SK-N-SH treated with all-trans-retinoic acid at 6 μM for 48 hours (cell line): ENCODE measurements at regions not wholly inside any gene's neighbourhood (a gene's known extent, or its start where the extent isn't known, plus 50 kb on each side); places are given as distances from the start of the nearest gene placed in this dataset.

Experiments used
- ATAC-seq: fragments of 200-7000 bp; cut with Tn5 transposase; 3 replicates; pipeline ENCODE4 v1.9.1; 2020; ENCODE audit warnings: mild to moderate bottlenecking, moderate library complexity
- ARNTL ChIP-seq: fragments of 450-650 bp; formaldehyde crosslinking; IDR thresholded peaks from 2 replicates; pipeline ENCODE4 v1.5.0; 2020; ENCODE audit warnings: low read depth, mild to moderate bottlenecking, moderate library complexity, borderline replicate concordance
- BACH2 ChIP-seq: fragments of 250-450 bp; sonication (Bioruptor Pico); IDR thresholded peaks from 2 replicates; pipeline ENCODE4 v1.9.0; 2021; ENCODE audit warnings: mild to moderate bottlenecking, borderline replicate concordance
- CREB5 ChIP-seq: fragments of 250-450 bp; sonication (Bioruptor Pico); IDR thresholded peaks from 2 replicates; pipeline ENCODE4 v1.5.1; 2020; ENCODE audit warnings: low read depth, mild to moderate bottlenecking, moderate library complexity
- CSDC2 ChIP-seq: fragments of 250-450 bp; sonication (Bioruptor Pico); IDR thresholded peaks from 2 replicates; pipeline ENCODE4 v1.5.0; 2020; ENCODE audit warnings: mild to moderate bottlenecking, moderate library complexity
- CSRNP3 ChIP-seq: fragments of 250-450 bp; sonication (Bioruptor Pico); IDR thresholded peaks from 2 replicates; pipeline ENCODE4 v1.5.1; 2021; ENCODE audit warnings: mild to moderate bottlenecking, moderate library complexity
- ESRRG ChIP-seq: fragments of 250-450 bp; sonication (Bioruptor Pico); IDR thresholded peaks from 2 replicates; pipeline ENCODE4 v1.6.1; 2021; ENCODE audit warnings: mild to moderate bottlenecking
- GLIS3 ChIP-seq: fragments of 250-450 bp; sonication (Bioruptor Pico); IDR thresholded peaks from 2 replicates; pipeline ENCODE4 v1.5.0; 2020; ENCODE audit warnings: mild to moderate bottlenecking, moderate library complexity
- ISL1 ChIP-seq: fragments of 250-450 bp; sonication (Bioruptor Pico); IDR thresholded peaks from 2 replicates; pipeline ENCODE4 v2.1.2; 2022; ENCODE audit warnings: mild to moderate bottlenecking, moderate library complexity
- OSR1 ChIP-seq: fragments of 250-450 bp; sonication (Bioruptor Pico); IDR thresholded peaks from 2 replicates; pipeline ENCODE4 v1.8.0; 2022; ENCODE audit warnings: moderate library complexity, mild to moderate bottlenecking, inconsistent platforms
- PATZ1 ChIP-seq: fragments of 250-450 bp; sonication (Bioruptor Pico); IDR thresholded peaks from 2 replicates; pipeline ENCODE4 v1.8.0; 2020; ENCODE audit warnings: mild to moderate bottlenecking, moderate library complexity, borderline replicate concordance
- POU6F1 ChIP-seq: fragments of 250-450 bp; sonication (Bioruptor Pico); IDR thresholded peaks from 2 replicates; pipeline ENCODE4 v1.8.0; 2021; ENCODE audit warnings: low read depth, mild to moderate bottlenecking, moderate library complexity, borderline replicate concordance
- PPARA ChIP-seq: fragments of 250-450 bp; sonication (Bioruptor Pico); IDR thresholded peaks from 2 replicates; pipeline ENCODE4 v1.5.0; 2020; ENCODE audit warnings: mild to moderate bottlenecking, borderline replicate concordance
- RARB ChIP-seq: fragments of 250-450 bp; sonication (Bioruptor Pico); IDR thresholded peaks from 2 replicates; pipeline ENCODE4 v1.8.0; 2021; ENCODE audit warnings: mild to moderate bottlenecking, moderate library complexity
- SNAI2 ChIP-seq: fragments of 250-450 bp; sonication (Bioruptor Pico); IDR thresholded peaks from 2 replicates; pipeline ENCODE4 v1.5.0; 2020; ENCODE audit warnings: mild to moderate bottlenecking, moderate library complexity
- TCF4 ChIP-seq: fragments of 250-450 bp; sonication (Bioruptor Pico); IDR thresholded peaks from 2 replicates; pipeline ENCODE4 v1.8.0; 2021; ENCODE audit warnings: mild to moderate bottlenecking, moderate library complexity, borderline replicate concordance
- TOX ChIP-seq: fragments of 250-450 bp; sonication (Bioruptor Pico); IDR thresholded peaks from 2 replicates; pipeline ENCODE4 v1.8.0; 2021; ENCODE audit warnings: mild to moderate bottlenecking, moderate library complexity, borderline replicate concordance
- ZC3H10 ChIP-seq: fragments of 250-450 bp; sonication (Bioruptor Pico); IDR thresholded peaks from 2 replicates; pipeline ENCODE4 v1.5.1; 2021; ENCODE audit warnings: mild to moderate bottlenecking, moderate library complexity
- ZFP3 ChIP-seq: fragments of 250-450 bp; sonication (Bioruptor Pico); IDR thresholded peaks from 2 replicates; pipeline ENCODE4 v1.5.0; 2020; ENCODE audit warnings: mild to moderate bottlenecking, moderate library complexity
- ZFP30 ChIP-seq: fragments of 450-650 bp; formaldehyde crosslinking; IDR thresholded peaks from 2 replicates; pipeline ENCODE4 v1.5.0; 2022; ENCODE audit warnings: mild to moderate bottlenecking, moderate library complexity
- ZNF565 ChIP-seq: fragments of 450-650 bp; formaldehyde crosslinking; conservative IDR thresholded peaks from 2 replicates; pipeline ENCODE4 v1.5.0; 2020; ENCODE audit warnings: low read depth, mild to moderate bottlenecking, moderate library complexity
- ZNF70 ChIP-seq: fragments of 450-650 bp; formaldehyde crosslinking; IDR thresholded peaks from 2 replicates; pipeline ENCODE4 v1.5.0; 2020; ENCODE audit warnings: mild to moderate bottlenecking, moderate library complexity
- ZNF8 ChIP-seq: fragments of 450-650 bp; formaldehyde crosslinking; IDR thresholded peaks from 2 replicates; pipeline ENCODE4 v1.5.0; 2020; ENCODE audit warnings: mild to moderate bottlenecking, moderate library complexity

- TF ChIP-seq RARB (CRISPR knock-in tag) (no peak), ZNF8 (CRISPR knock-in tag) (no peak), PATZ1 (no peak), ARNTL (no peak), CREB5 (no peak), ZFP30 (CRISPR knock-in tag) (no peak), POU6F1 (CRISPR knock-in tag) (no peak), PPARA (CRISPR knock-in tag) (no peak), CSDC2 (CRISPR knock-in tag) (no peak), TCF4 (no peak), ESRRG (CRISPR knock-in tag) (no peak), CSRNP3 (no peak), ZNF70 (CRISPR knock-in tag) (no peak), BACH2 (CRISPR knock-in tag) (no peak), ISL1 (CRISPR knock-in tag) (no peak)
- ATAC-seq, result no peak
Observed at GRCh38 chr1:66437136-66437401, 96.9 kb upstream of the SGIP1 start.

- no peak for ATAC-seq
- TF ChIP-seq ZNF8 (CRISPR knock-in tag) (no peak), SNAI2 (no peak), ZFP3 (no peak), POU6F1 (CRISPR knock-in tag) (no peak), CSDC2 (CRISPR knock-in tag) (no peak), ZNF565 (CRISPR knock-in tag) (no peak), ZC3H10 (CRISPR knock-in tag) (no peak), TOX (CRISPR knock-in tag) (no peak), ZNF70 (CRISPR knock-in tag) (no peak), TCF4 (no peak), ZFP30 (CRISPR knock-in tag) (no peak), GLIS3 (CRISPR knock-in tag) (no peak), ESRRG (CRISPR knock-in tag) (no peak), ARNTL (no peak), RARB (CRISPR knock-in tag) (no peak), CSRNP3 (no peak), PATZ1 (no peak), BACH2 (CRISPR knock-in tag) (no peak), OSR1 (CRISPR knock-in tag) (no peak)
Observed at GRCh38 chr1:66438062-66438461, 95.9 kb upstream of the SGIP1 start.
